Stimulated activated naive CD8-positive, alpha-beta T cell treated with anti-CD3 and anti-CD28 coated beads, Interleukin-15, amount 100 ng/mL, for 72 hours (primary cell): ENCODE measurements at regions not wholly inside any gene's neighbourhood (a gene's known extent, or its start where the extent isn't known, plus 50 kb on each side); places are given as distances from the start of the nearest gene placed in this dataset.
"Not testable (repeated sequence)": the region's sequence is repeated elsewhere in the genome, so short reads cannot be mapped to it uniquely, and the experiment has no call there.

Source experiments
- ATAC-seq: fragments of 150-1000 bp; cut with Tn5 transposase; 2 replicates; pipeline ENCODE4 v1.10.0; 2021; ENCODE audit warnings: mild to moderate bottlenecking, moderate library complexity
- DNase-seq, 2 donors: peaks; one replicate each; pipeline ENCODE4 v3.0.0; 2021 to 2022
- H3K27ac Mint-ChIP-seq, 2 donors: one replicate each; pipeline ENCODE4 v1.8.0; 2022; ENCODE audit warnings: mild to moderate bottlenecking in 2 of 2, mixed read lengths in 2 of 2, moderate library complexity in 2 of 2
- H3K27me3 Mint-ChIP-seq: one replicate; pipeline ENCODE4 v1.8.0; 2022; ENCODE audit warnings: mixed read lengths
- H3K4me1 Mint-ChIP-seq: one replicate; pipeline ENCODE4 v1.8.0; 2022; ENCODE audit warnings: mild to moderate bottlenecking, mixed read lengths
- H3K4me3 Mint-ChIP-seq, 2 donors: one replicate each; pipeline ENCODE4 v1.8.0; 2022; ENCODE audit warnings: mild to moderate bottlenecking in 2 of 2, mixed read lengths in 2 of 2, moderate library complexity in 1 of 2
- H3K9me3 Mint-ChIP-seq, 2 donors: one replicate each; pipeline ENCODE4 v1.8.0; 2022; ENCODE audit warnings: mixed read lengths in 2 of 2

GRCh38 chr17:30675777-30676492 is 148.6 kb downstream of the CRLF3 start:
- H3K4me1 Mint-ChIP-seq = not testable (repeated sequence)
- H3K9me3 Mint-ChIP-seq = peaks cover 0 to 15% of the 10 kb centered on the region in 2 donors

GRCh38 chr17:30669217-30669649 is 155.3 kb downstream of the CRLF3 start:
- ATAC-seq, H3K4me1 Mint-ChIP-seq, DNase-seq, H3K9me3 Mint-ChIP-seq, H3K27ac Mint-ChIP-seq, H3K27me3 Mint-ChIP-seq: not testable (repeated sequence)
- peak overlapping the region in 1 of 2 donors; percentile 62 for H3K4me3 Mint-ChIP-seq

More at GRCh38 chr17:30675777-30676492, 148.6 kb downstream of the CRLF3 start:
- not testable (repeated sequence) for H3K27me3 Mint-ChIP-seq, DNase-seq, H3K4me3 Mint-ChIP-seq, ATAC-seq, H3K27ac Mint-ChIP-seq

- H3K4me3 Mint-ChIP-seq = peak overlapping the region; percentile 35 to 62
- H3K9me3 Mint-ChIP-seq, H3K27me3 Mint-ChIP-seq, H3K4me1 Mint-ChIP-seq, DNase-seq: not testable (repeated sequence)
- ATAC-seq = peak; percentile 56
- peak overlapping the region in 1 of 2 donors; percentile 63 for H3K27ac Mint-ChIP-seq
Observed at GRCh38 chr17:30668360-30669181, 155.9 kb downstream of the CRLF3 start.

- DNase-seq = peak; percentile 20 to 25
Observed at GRCh38 chr17:30667657-30668359, 156.7 kb downstream of the CRLF3 start.

GRCh38 chr17:30666838-30667656 is 157.4 kb downstream of the CRLF3 start:
- H3K4me1 Mint-ChIP-seq, ATAC-seq, H3K9me3 Mint-ChIP-seq, H3K27me3 Mint-ChIP-seq, DNase-seq: not testable (repeated sequence)
- Mint-ChIP-seq H3K4me3 (peak overlapping the region; percentile 32 to 54), H3K27ac (peak overlapping the region in 1 of 2 donors; percentile 34)

More at GRCh38 chr17:30667657-30668359, 156.7 kb downstream of the CRLF3 start:
- not testable (repeated sequence) for H3K9me3 Mint-ChIP-seq, H3K4me1 Mint-ChIP-seq, H3K27me3 Mint-ChIP-seq
- Mint-ChIP-seq H3K27ac (peak overlapping the region in 1 of 2 donors; percentile 42), H3K4me3 (peak overlapping the region; percentile 35 to 61)
- peak; percentile 67 for ATAC-seq

- H3K4me1 Mint-ChIP-seq, H3K9me3 Mint-ChIP-seq, H3K27me3 Mint-ChIP-seq, DNase-seq, H3K27ac Mint-ChIP-seq, H3K4me3 Mint-ChIP-seq: not testable (repeated sequence)
- peak; percentile 31 for ATAC-seq
Observed at GRCh38 chr17:30663727-30664455, 160.6 kb downstream of the CRLF3 start.

GRCh38 chr17:30657148-30657547 is 167.3 kb downstream of the CRLF3 start:
- not testable (repeated sequence) for H3K4me3 Mint-ChIP-seq, H3K27me3 Mint-ChIP-seq, H3K9me3 Mint-ChIP-seq, DNase-seq, H3K27ac Mint-ChIP-seq, H3K4me1 Mint-ChIP-seq, ATAC-seq

- H3K27ac Mint-ChIP-seq, H3K4me1 Mint-ChIP-seq: not testable (repeated sequence)
Observed at GRCh38 chr17:30653038-30653437, 171.5 kb downstream of the CRLF3 start.

GRCh38 chr17:30650149-30650548 is 172.9 kb downstream of the GOSR1 start:
- not testable (repeated sequence) for H3K4me3 Mint-ChIP-seq, ATAC-seq, H3K27ac Mint-ChIP-seq, H3K9me3 Mint-ChIP-seq, DNase-seq, H3K4me1 Mint-ChIP-seq
- peaks cover 18% of the 10 kb centered on the region for H3K27me3 Mint-ChIP-seq

More at GRCh38 chr17:30653038-30653437, 171.5 kb downstream of the CRLF3 start:
- not testable (repeated sequence) for H3K27me3 Mint-ChIP-seq, ATAC-seq, H3K4me3 Mint-ChIP-seq, H3K9me3 Mint-ChIP-seq, DNase-seq

GRCh38 chr17:30648015-30648620 is 170.9 kb downstream of the GOSR1 start:
- H3K27ac Mint-ChIP-seq, H3K4me1 Mint-ChIP-seq, DNase-seq, ATAC-seq, H3K9me3 Mint-ChIP-seq, H3K4me3 Mint-ChIP-seq: not testable (repeated sequence)
- peaks cover 18% of the 10 kb centered on the region for H3K27me3 Mint-ChIP-seq

GRCh38 chr17:30645875-30646274 is 168.7 kb downstream of the GOSR1 start:
- Mint-ChIP-seq H3K27me3 (peaks cover 18% of the 10 kb centered on the region), H3K4me3 (peak overlapping the region; percentile 35 to 42)
- H3K9me3 Mint-ChIP-seq, H3K27ac Mint-ChIP-seq, ATAC-seq, H3K4me1 Mint-ChIP-seq, DNase-seq: not testable (repeated sequence)

GRCh38 chr17:30644713-30645112 is 167.5 kb downstream of the GOSR1 start:
- H3K27me3 Mint-ChIP-seq = peaks cover 18% of the 10 kb centered on the region
- not testable (repeated sequence) for H3K27ac Mint-ChIP-seq, H3K9me3 Mint-ChIP-seq, H3K4me1 Mint-ChIP-seq, DNase-seq, H3K4me3 Mint-ChIP-seq
- ATAC-seq = peak; percentile 83

GRCh38 chr17:30644287-30644686 is 167.1 kb downstream of the GOSR1 start:
- not testable (repeated sequence) for H3K4me3 Mint-ChIP-seq, DNase-seq, H3K4me1 Mint-ChIP-seq, H3K27ac Mint-ChIP-seq, H3K9me3 Mint-ChIP-seq
- peaks cover 18% of the 10 kb centered on the region for H3K27me3 Mint-ChIP-seq
- peak; percentile 27 for ATAC-seq

GRCh38 chr17:30641428-30641827 is 164.2 kb downstream of the GOSR1 start:
- DNase-seq, H3K4me3 Mint-ChIP-seq, H3K4me1 Mint-ChIP-seq, H3K9me3 Mint-ChIP-seq, ATAC-seq: not testable (repeated sequence)
- H3K27me3 Mint-ChIP-seq = peaks cover 11% of the 10 kb centered on the region
- peak overlapping the region in 1 of 2 donors; percentile 76 for H3K27ac Mint-ChIP-seq
